ENCODE measurements at regions not wholly inside any gene's neighbourhood (a gene's known extent, or its start where the extent isn't known, plus 50 kb on each side); places are given as distances from the start of the nearest gene placed in this dataset.

- TF ChIP-seq CTCF (IDR thresholded peaks at IDR 0.05; ENCODE audit: low read depth, low read length, poor library complexity, severe bottlenecking) (no peak), EZH2phosphoT487 (IDR thresholded peaks at IDR 0.05; ENCODE audit: borderline replicate concordance, low read length) (no peak)
Measured at GRCh38 chr11:116686866-116687265, 85.9 kb downstream of the BUD13 start.

Measured in DOHH2 (cell line).